Panc1 (cell line): ENCODE measurements at regions not wholly inside any gene's neighbourhood (a gene's known extent, or its start where the extent isn't known, plus 50 kb on each side); places are given as distances from the start of the nearest gene placed in this dataset.

Source experiments
- ATAC-seq: fragments of 200-7000 bp; cut with Tn5 transposase; 2 replicates; pipeline ENCODE4 v1.9.1; 2020; ENCODE audit warnings: mild to moderate bottlenecking, moderate library complexity
- BruUV-seq: library from RNA; stranded (reverse); fragments of 400-500 nt; replicated peaks from 2 replicates; lab custom pipeline; 2021; lab: Mats Ljungman, UMichigan
- CTCF ChIA-PET: fragments of 300-600 bp; sonication (Branson Sonifier 250); formaldehyde crosslinking; loops from one replicate; lab custom pipeline; 2022; ENCODE audit warnings: antibody characterized with exemption; lab: Charles Lee
- POLR2A ChIA-PET: fragments of 300-600 bp; sonication (Branson Sonifier 250); formaldehyde crosslinking; loops from one replicate; lab custom pipeline; 2022; ENCODE audit warnings: antibody characterized with exemption; lab: Charles Lee
- DNase-seq: peaks from one replicate; pipeline ENCODE4 v3.0.0-alpha.2; 2010; ENCODE audit warnings: low read depth, low spot score
- H3K27ac ChIP-seq: 2 replicates; pipeline ENCODE4 v1.5.1; 2011; ENCODE audit warnings: mild to moderate bottlenecking, low read length, inconsistent platforms
- H3K27me3 ChIP-seq: fragments of 200-500 bp; sonication (Bioruptor generic); 2 replicates; pipeline ENCODE4 v1.6.0; 2014; ENCODE audit warnings: low read length, inconsistent platforms; ENCODE audit not compliant: control insufficient read depth, insufficient read depth
- H3K36me3 ChIP-seq: fragments of 200-500 bp; sonication (Bioruptor generic); 2 replicates; pipeline ENCODE4 v1.5.1; 2014; ENCODE audit warnings: inconsistent platforms, mild to moderate bottlenecking, low read length, moderate library complexity; ENCODE audit not compliant: control insufficient read depth, insufficient read depth
- H3K4me1 ChIP-seq: 2 replicates; pipeline ENCODE4 v1.5.1; 2011; ENCODE audit warnings: inconsistent platforms, mild to moderate bottlenecking, low read length, moderate library complexity; ENCODE audit not compliant: control insufficient read depth, insufficient read depth
- H3K4me3 ChIP-seq, 2 experiments: 2 replicates each; pipeline ENCODE4 v1.5.1; 2011 to 2012; ENCODE audit warnings: low read depth in 2 of 2, low read length in 2 of 2, mild to moderate bottlenecking in 2 of 2, inconsistent platforms in 1 of 2, moderate library complexity in 1 of 2
- H3K9me3 ChIP-seq: fragments of 200-500 bp; sonication (Bioruptor generic); 2 replicates; pipeline ENCODE4 v1.5.1; 2014; ENCODE audit warnings: low read depth, mild to moderate bottlenecking, inconsistent platforms, low read length, moderate library complexity; ENCODE audit not compliant: control insufficient read depth, insufficient read depth
- POLR2AphosphoS5 ChIP-seq: IDR thresholded peaks from 2 replicates; pipeline ENCODE4 v1.6.1; 2012; ENCODE audit warnings: mild to moderate bottlenecking, low read depth, low read length, moderate library complexity
- REST ChIP-seq, 2 experiments: IDR thresholded peaks; 2 replicates each; pipeline ENCODE4 v1.6.1; 2011 to 2012; ENCODE audit warnings: low read depth in 2 of 2, control low read depth in 1 of 2, low read length in 1 of 2, mild to moderate bottlenecking in 1 of 2, moderate library complexity in 1 of 2; ENCODE audit not compliant: insufficient read depth in 1 of 2
- SIN3A ChIP-seq: IDR thresholded peaks from 2 replicates; pipeline ENCODE4 v1.6.1; 2012; ENCODE audit warnings: low read depth, mild to moderate bottlenecking, low read length, moderate library complexity, borderline replicate concordance; ENCODE audit not compliant: insufficient read depth
- TCF7L2 ChIP-seq: IDR thresholded peaks from 2 replicates; pipeline ENCODE4 v1.6.1; 2011; ENCODE audit warnings: mild to moderate bottlenecking, low read depth, low read length, inconsistent platforms
- in situ Hi-C: cut with HindIII; loops from 2 replicates; pipeline ENCODE4 v1.10.0; 2016; ENCODE audit warnings: low sequenced_read_pairs, low pct_unique_long_range_greater_than_20kb
- intact Hi-C: fragments of 100-400 bp; cut with micrococcal nuclease; formaldehyde crosslinking; loops from one replicate; pipeline ENCODE4 v1.10.0; 2022; ENCODE audit not compliant: unreplicated experiment
- TF ChIP-seq, protein P1 (sequence below): fragments of 450-650 bp; IDR thresholded peaks from 2 replicates; pipeline ENCODE4 v1.5.1; 2017; ENCODE audit warnings: mild to moderate bottlenecking

DNA sequence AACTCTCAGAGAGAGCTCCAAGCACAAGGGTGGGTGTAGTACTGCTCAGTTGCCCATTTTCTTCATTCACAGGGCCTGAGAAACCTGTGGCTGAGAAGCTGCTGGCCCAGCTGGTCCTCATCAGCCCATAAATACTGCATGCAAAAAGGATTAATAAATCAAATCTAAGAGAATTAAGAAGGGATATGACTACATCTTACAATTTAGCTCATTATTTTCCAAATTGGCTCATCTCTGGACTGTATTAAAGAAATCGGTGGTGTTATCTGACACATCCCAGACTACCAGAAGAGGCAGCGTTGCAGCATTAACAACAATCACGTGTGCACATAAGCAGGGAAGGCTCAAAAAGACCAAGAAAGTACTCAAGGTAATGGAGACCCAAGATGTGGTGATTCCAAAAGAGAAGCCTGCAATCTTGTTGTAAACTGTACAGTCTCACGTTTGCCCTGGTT is 90.7 kb downstream of the CD24 start:
- DNase-seq, result no peak
- Histone ChIP-seq H3K4me1 (no peaks in the 10 kb centered on the region), H3K27ac (no peak overlapping the region), H3K36me3 (no peaks in the 10 kb centered on the region), H3K27me3 (no peaks in the 10 kb centered on the region), H3K9me3 (no peaks in the 10 kb centered on the region), H3K4me3 (no peak overlapping the region)
- POLR2A ChIA-PET, result no interaction called here
- in situ Hi-C loops, result no loop called here
- no TSS peak for BruUV-seq
- CTCF ChIA-PET, result interaction anchor here (0.6 kb wide), 1 partner anchor 12 kb away, joined by 4 read pairs; no protein-coding TSS in a partner anchor
- peak; percentile 62; the same call in 1 of the 2 replicates for ATAC-seq
- TF ChIP-seq POLR2AphosphoS5, result no peak
- TF ChIP-seq, protein P1, sequence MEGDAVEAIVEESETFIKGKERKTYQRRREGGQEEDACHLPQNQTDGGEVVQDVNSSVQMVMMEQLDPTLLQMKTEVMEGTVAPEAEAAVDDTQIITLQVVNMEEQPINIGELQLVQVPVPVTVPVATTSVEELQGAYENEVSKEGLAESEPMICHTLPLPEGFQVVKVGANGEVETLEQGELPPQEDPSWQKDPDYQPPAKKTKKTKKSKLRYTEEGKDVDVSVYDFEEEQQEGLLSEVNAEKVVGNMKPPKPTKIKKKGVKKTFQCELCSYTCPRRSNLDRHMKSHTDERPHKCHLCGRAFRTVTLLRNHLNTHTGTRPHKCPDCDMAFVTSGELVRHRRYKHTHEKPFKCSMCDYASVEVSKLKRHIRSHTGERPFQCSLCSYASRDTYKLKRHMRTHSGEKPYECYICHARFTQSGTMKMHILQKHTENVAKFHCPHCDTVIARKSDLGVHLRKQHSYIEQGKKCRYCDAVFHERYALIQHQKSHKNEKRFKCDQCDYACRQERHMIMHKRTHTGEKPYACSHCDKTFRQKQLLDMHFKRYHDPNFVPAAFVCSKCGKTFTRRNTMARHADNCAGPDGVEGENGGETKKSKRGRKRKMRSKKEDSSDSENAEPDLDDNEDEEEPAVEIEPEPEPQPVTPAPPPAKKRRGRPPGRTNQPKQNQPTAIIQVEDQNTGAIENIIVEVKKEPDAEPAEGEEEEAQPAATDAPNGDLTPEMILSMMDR, result peak; percentile 64
- no peak for TF ChIP-seq TCF7L2
- TF ChIP-seq REST (IDR thresholded peaks at IDR 0.05; ENCODE audit: insufficient read depth in 1 of 2, low read depth in 2 of 2, low read length in 1 of 2), result no peak
- no peak for TF ChIP-seq SIN3A
- intact Hi-C loops, result loop anchor here (10.0 kb wide), 1 partner anchor 91 kb away; the partner anchor contains the start of gene CD24

DNA sequence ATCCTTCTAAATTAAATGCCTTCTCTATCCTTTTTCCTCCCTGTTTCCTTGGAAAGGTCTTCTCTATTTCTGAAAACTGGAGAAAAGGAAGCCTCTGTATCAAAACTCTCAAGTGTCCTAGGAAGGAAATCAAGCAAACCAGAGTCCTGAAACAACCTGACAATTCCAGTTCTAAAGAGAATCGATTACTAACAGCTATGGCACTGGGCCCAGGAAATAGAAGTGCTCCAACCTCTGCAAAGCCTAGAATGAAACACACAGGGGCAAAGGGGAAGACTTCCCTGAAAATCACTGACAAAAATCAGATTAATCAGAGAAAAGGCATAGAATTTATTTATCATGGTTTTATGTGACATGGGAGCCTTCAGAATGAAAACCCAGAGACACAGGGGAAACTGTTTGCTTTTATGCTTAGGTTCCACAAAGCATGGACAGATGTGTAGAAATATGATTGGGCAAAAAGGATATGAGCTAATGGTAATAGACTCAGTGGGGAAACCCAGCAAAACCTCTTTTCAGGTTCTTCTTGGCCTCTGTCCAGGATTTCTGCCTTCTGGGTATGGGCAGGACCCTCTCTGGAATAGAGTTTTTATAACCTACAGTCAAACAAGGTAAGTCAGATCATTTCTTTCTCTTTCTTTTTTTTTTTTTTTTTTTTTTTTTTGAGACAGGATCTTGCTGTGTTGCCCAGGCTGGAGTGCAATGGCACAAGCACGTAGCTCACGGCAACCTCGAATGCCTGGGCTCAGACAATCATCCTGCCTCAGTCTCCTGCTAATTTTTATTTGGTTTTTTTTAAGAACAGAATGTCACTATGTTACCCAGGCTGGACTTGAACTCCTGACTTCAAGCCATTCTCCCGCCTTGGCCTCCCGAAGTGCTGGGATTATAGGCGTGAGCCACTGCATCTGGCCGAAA is 91.7 kb downstream of the CD24 start:
- intact Hi-C loops (loop anchor here (10.0 kb wide), 1 partner anchor 92 kb away; the partner anchor contains the start of gene CD24), in situ Hi-C loops (no loop called here)
- ChIA-PET POLR2A (no interaction called here), CTCF (interaction anchor here (0.6 kb wide), 1 partner anchor 11 kb away, joined by 4 read pairs; no protein-coding TSS in a partner anchor)
- Histone ChIP-seq H3K36me3 (no peaks in the 10 kb centered on the region), H3K4me1 (no peaks in the 10 kb centered on the region), H3K27ac (no peak overlapping the region), H3K9me3 (no peaks in the 10 kb centered on the region), H3K27me3 (no peaks in the 10 kb centered on the region), H3K4me3 (no peak overlapping the region)
- ATAC-seq (no peak), DNase-seq (no peak)
- TF ChIP-seq, protein P1, result no peak
- no peak for TF ChIP-seq TCF7L2
- no peak for TF ChIP-seq SIN3A
- no peak for TF ChIP-seq REST (IDR thresholded peaks at IDR 0.05; ENCODE audit: insufficient read depth in 1 of 2, low read depth in 2 of 2, low read length in 1 of 2)
- BruUV-seq, result no TSS peak
